GM12873 (cell line): ENCODE measurements at regions not wholly inside any gene's neighbourhood (a gene's known extent, or its start where the extent isn't known, plus 50 kb on each side); places are given as distances from the start of the nearest gene placed in this dataset.

ENCODE experiments used
- CTCF ChIP-seq: IDR thresholded peaks from 2 replicates; pipeline ENCODE4 v1.5.1; 2012; ENCODE audit warnings: low read depth, mild to moderate bottlenecking, moderate library complexity, low read length, control low read depth; ENCODE audit not compliant: insufficient read depth; ENCODE audit errors: missing control alignments

GRCh38 chr16:85369060-85369459 lies 244.1 kb upstream of the GSE1 start:
- no peak for TF ChIP-seq CTCF

- TF ChIP-seq CTCF = peak; percentile 90
Measured at GRCh38 chr16:85369741-85370528, 243.2 kb upstream of the GSE1 start.

GRCh38 chr16:85370543-85370880 lies 242.6 kb upstream of the GSE1 start:
- TF ChIP-seq CTCF = no peak

- no peak for TF ChIP-seq CTCF
Measured at GRCh38 chr16:85370881-85371651, 242.1 kb upstream of the GSE1 start.

GRCh38 chr16:85371948-85372347 lies 241.2 kb upstream of the GSE1 start:
- no peak for TF ChIP-seq CTCF

- TF ChIP-seq CTCF = no peak
Measured at GRCh38 chr16:85372627-85373372, 240.3 kb upstream of the GSE1 start.
